Common myeloid progenitor, CD34-positive (primary cell): ENCODE measurements at regions not wholly inside any gene's neighbourhood (a gene's known extent, or its start where the extent isn't known, plus 50 kb on each side); places are given as distances from the start of the nearest gene placed in this dataset.
A peak's percentile ranks its signal among the peaks of the same experiment; 100 is the strongest.

ENCODE experiments used
- CTCF ChIA-PET: fragments of 350-600 bp; sonication (Branson Sonifier 250); formaldehyde crosslinking; loops from one replicate; lab custom pipeline; 2021; ENCODE audit warnings: antibody characterized with exemption; lab: Charles Lee
- POLR2A ChIA-PET: fragments of 350-600 bp; sonication (Branson Sonifier 250); formaldehyde crosslinking; loops from one replicate; lab custom pipeline; 2021; ENCODE audit warnings: antibody characterized with exemption; lab: Charles Lee
- DNase-seq, 3 donors: peaks; one replicate each; pipeline versions ENCODE4 v3.0.0 to v3.0.0-alpha.2; 2013
- H3K27ac ChIP-seq, 2 experiments: 1 replicate in 1 of 2; 2 replicates in 1 of 2; pipeline ENCODE4 v1.7.0; 2013; ENCODE audit warnings: inconsistent platforms in 2 of 2, low read length in 2 of 2, mild to moderate bottlenecking in 2 of 2, low read depth in 1 of 2, moderate library complexity in 1 of 2; ENCODE audit not compliant: severe bottlenecking in 2 of 2, insufficient read depth in 1 of 2, poor library complexity in 1 of 2
- H3K27me3 ChIP-seq, 5 experiments: replicated peaks in 2 of 5; 1 replicate in 3 of 5; 2 replicates in 2 of 5; pipeline versions ENCODE4 v1.6.1 to v1.7.0; 2013; ENCODE audit warnings: low read length in 4 of 5, mild to moderate bottlenecking in 2 of 5, moderate library complexity in 2 of 5, inconsistent platforms in 1 of 5; ENCODE audit not compliant: insufficient read depth in 5 of 5, control insufficient read depth in 4 of 5
- H3K36me3 ChIP-seq, 4 experiments: 1 replicate in 2 of 4; 2 replicates in 2 of 4; pipeline versions ENCODE4 v1.6.1 to v1.7.0; 2013; ENCODE audit warnings: low read length in 3 of 4, control low read depth in 1 of 4, mild to moderate bottlenecking in 1 of 4; ENCODE audit not compliant: control insufficient read depth in 4 of 4, insufficient read depth in 4 of 4
- H3K4me1 ChIP-seq, 4 experiments: 1 replicate in 3 of 4; 2 replicates in 1 of 4; pipeline versions ENCODE4 v1.6.1 to v1.7.1; 2013; ENCODE audit warnings: low read length in 3 of 4, mild to moderate bottlenecking in 3 of 4, control low read depth in 1 of 4, inconsistent platforms in 1 of 4, moderate library complexity in 1 of 4; ENCODE audit not compliant: control insufficient read depth in 4 of 4, insufficient read depth in 4 of 4; ENCODE audit errors: control extremely low read depth in 1 of 4
- H3K4me3 ChIP-seq, 7 experiments: 1 replicate in 4 of 7; 2 replicates in 3 of 7; pipeline versions ENCODE4 v1.5.1 to v1.7.0; 2013; ENCODE audit warnings: mild to moderate bottlenecking in 7 of 7, low read length in 6 of 7, moderate library complexity in 6 of 7, inconsistent platforms in 2 of 7, low read depth in 2 of 7, control low read depth in 1 of 7; ENCODE audit not compliant: insufficient read depth in 4 of 7, control insufficient read depth in 1 of 7; ENCODE audit errors: extremely low read depth in 1 of 7
- H3K9me3 ChIP-seq, 5 experiments: 1 replicate in 4 of 5; 2 replicates in 1 of 5; pipeline versions ENCODE4 v1.6.1 to v1.7.1; 2013; ENCODE audit warnings: low read length in 4 of 5, mild to moderate bottlenecking in 2 of 5, inconsistent platforms in 1 of 5, low read depth in 1 of 5, moderate library complexity in 1 of 5; ENCODE audit not compliant: control insufficient read depth in 4 of 5, insufficient read depth in 2 of 5; ENCODE audit errors: control extremely low read depth in 1 of 5
- WGBS: methylation state at CpG from one replicate; pipeline ENCODE4 v1.1.5; 2013; ENCODE audit not compliant: insufficient coverage; 5-methylcytosine and 5-hydroxymethylcytosine counted together

GRCh38 chr4:26120098-26120825 lies 200.6 kb upstream of the RBPJ start:
- 100% methylated on average over 4 of the region's 6 CpGs for WGBS

GRCh38 chr4:26122690-26123089 lies 198.1 kb upstream of the RBPJ start:
- WGBS: 100% methylated on average over 1 of the region's 3 CpGs
- Histone ChIP-seq H3K27me3 (peaks cover 0 to 7% (median 0%) of the 10 kb centered on the region in 5 experiments), H3K36me3 (no peaks in the 10 kb centered on the region), H3K9me3 (no peaks in the 10 kb centered on the region), H3K4me3 (no peak overlapping the region), H3K27ac (no peak overlapping the region), H3K4me1 (peaks cover 0 to 6% (median 3%) of the 10 kb centered on the region in 4 experiments)
- POLR2A ChIA-PET: no interaction called here
- DNase-seq: no peak
- CTCF ChIA-PET: no interaction called here

More at GRCh38 chr4:26120098-26120825, 200.6 kb upstream of the RBPJ start:
- CTCF ChIA-PET: interaction anchor here (1.0 to 1.8 kb wide), 2 partner anchors 32 to 37 kb away, joined by 3 to 5 read pairs; no protein-coding TSS in a partner anchor
- Histone ChIP-seq H3K4me1 (no peaks in the 10 kb centered on the region), H3K27me3 (peaks cover 0 to 7% (median 0%) of the 10 kb centered on the region in 5 experiments), H3K4me3 (no peak overlapping the region), H3K9me3 (no peaks in the 10 kb centered on the region), H3K27ac (no peak overlapping the region), H3K36me3 (no peaks in the 10 kb centered on the region)
- POLR2A ChIA-PET: no interaction called here
- DNase-seq: no peak

- Histone ChIP-seq H3K27me3 (peaks cover 0 to 4% (median 0%) of the 10 kb centered on the region in 5 experiments), H3K9me3 (no peaks in the 10 kb centered on the region), H3K36me3 (no peaks in the 10 kb centered on the region), H3K4me1 (peaks cover 0 to 6% (median 3%) of the 10 kb centered on the region in 4 experiments), H3K27ac (no peak overlapping the region), H3K4me3 (no peak overlapping the region)
- ChIA-PET POLR2A (no interaction called here), CTCF (no interaction called here)
- 100% methylated on average over 6 of the region's 7 CpGs for WGBS
- DNase-seq: no peak
These were observed 196.0 kb upstream of the RBPJ start for GRCh38 chr4:26124753-26125321.

DNA sequence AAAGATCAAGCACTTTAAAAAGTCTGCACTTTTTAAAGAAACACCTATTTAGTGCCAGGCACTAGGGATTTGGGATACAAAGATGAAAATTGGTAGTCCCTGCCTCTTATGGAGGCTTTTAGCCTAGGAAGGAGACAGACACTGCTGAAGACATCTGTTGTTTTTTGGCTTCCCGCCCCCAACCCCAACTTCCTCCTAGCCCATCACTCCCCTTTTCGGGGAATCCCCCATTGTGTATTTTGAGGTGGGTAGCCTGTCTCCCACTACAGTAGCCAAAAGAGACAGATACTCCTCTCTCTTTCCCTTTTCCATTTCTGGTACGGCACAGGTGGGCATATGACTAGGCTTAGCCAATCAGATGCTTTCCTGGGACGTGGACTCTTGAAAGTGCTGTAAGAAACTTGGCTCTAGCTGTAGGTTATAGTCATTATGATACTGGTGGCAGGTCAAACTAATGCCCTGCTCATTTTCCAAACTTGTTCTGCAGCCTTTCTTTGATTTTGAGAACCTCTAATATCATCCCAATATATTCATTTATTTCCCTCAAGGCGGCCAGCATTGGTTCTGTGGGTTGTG lies 194.6 kb upstream of the RBPJ start:
- ChIA-PET POLR2A (no interaction called here), CTCF (no interaction called here)
- no peak overlapping the region for H3K27ac ChIP-seq
- 90% methylated on average over 4 of the region's 5 CpGs for WGBS
- DNase-seq: peak; percentile 6 to 76 (median 74)
- no peaks in the 10 kb centered on the region for H3K27me3 ChIP-seq
- H3K4me3 ChIP-seq: no peak overlapping the region
- peaks cover 0 to 6% (median 3%) of the 10 kb centered on the region in 4 experiments for H3K4me1 ChIP-seq
- no peaks in the 10 kb centered on the region for H3K36me3 ChIP-seq
- no peaks in the 10 kb centered on the region for H3K9me3 ChIP-seq

GRCh38 chr4:26126994-26127393 lies 193.8 kb upstream of the RBPJ start:
- no peak for DNase-seq
- H3K4me1 ChIP-seq: peaks cover 0 to 6% (median 3%) of the 10 kb centered on the region in 4 experiments
- 100% methylated on average over 4 of the region's 4 CpGs for WGBS
- H3K27ac ChIP-seq: no peak overlapping the region
- H3K9me3 ChIP-seq: no peaks in the 10 kb centered on the region
- ChIA-PET CTCF (interaction anchor here (1.1 to 1.4 kb wide), 2 partner anchors 35 to 58 kb away, joined by 3 read pairs; no protein-coding TSS in a partner anchor), POLR2A (no interaction called here)
- H3K27me3 ChIP-seq: no peaks in the 10 kb centered on the region
- H3K4me3 ChIP-seq: no peak overlapping the region
- H3K36me3 ChIP-seq: no peaks in the 10 kb centered on the region

GRCh38 chr4:26127851-26128337 lies 192.9 kb upstream of the RBPJ start:
- Histone ChIP-seq H3K9me3 (no peaks in the 10 kb centered on the region), H3K4me3 (no peak overlapping the region), H3K36me3 (no peaks in the 10 kb centered on the region), H3K27ac (no peak overlapping the region), H3K4me1 (peaks cover 0 to 6% (median 3%) of the 10 kb centered on the region in 4 experiments), H3K27me3 (no peaks in the 10 kb centered on the region)
- ChIA-PET POLR2A (no interaction called here), CTCF (interaction anchor here (1.1 to 1.4 kb wide), 2 partner anchors 34 to 59 kb away, joined by 3 read pairs; no protein-coding TSS in a partner anchor)
- DNase-seq: no peak

DNA sequence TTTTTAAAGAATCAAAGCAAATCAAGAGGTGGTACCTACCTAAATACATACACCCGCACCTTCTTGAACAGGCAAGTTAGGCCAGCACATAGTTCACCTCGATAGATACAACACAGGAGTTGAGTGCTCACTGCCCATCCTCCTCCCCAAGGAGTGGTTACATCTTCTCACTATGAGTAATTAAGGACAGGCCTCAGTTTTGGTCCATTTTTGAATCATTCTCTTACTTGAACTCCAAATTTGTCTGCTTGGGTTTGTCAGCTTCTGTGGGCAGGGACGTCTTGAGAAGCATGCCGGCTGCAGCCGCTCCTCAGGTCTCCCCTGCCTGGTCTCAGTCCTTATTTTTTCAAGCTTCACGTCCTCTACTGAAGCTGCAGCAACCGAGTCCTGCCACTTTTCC lies 190.6 kb upstream of the RBPJ start:
- POLR2A ChIA-PET: no interaction called here
- no peak overlapping the region for H3K4me3 ChIP-seq

More for the DNA sequence above, 190.6 kb upstream of the RBPJ start:
- Histone ChIP-seq H3K4me1 (peaks cover 0 to 6% (median 3%) of the 10 kb centered on the region in 4 experiments), H3K9me3 (no peaks in the 10 kb centered on the region), H3K27me3 (no peaks in the 10 kb centered on the region), H3K27ac (no peak overlapping the region), H3K36me3 (no peaks in the 10 kb centered on the region)
- CTCF ChIA-PET: no interaction called here
- WGBS: 96% methylated on average over 7 of the region's 7 CpGs
- DNase-seq: no peak
